Left forelimb (tissue), 1 donor: ENCODE measurements at regions not wholly inside any gene's neighbourhood (a gene's known extent, or its start where the extent isn't known, plus 50 kb on each side); places are given as distances from the start of the nearest gene placed in this dataset.
"Not testable (repeated sequence)": the region's sequence is repeated elsewhere in the genome, so short reads cannot be mapped to it uniquely, and the experiment has no call there.

Experiments
- DNase-seq: peaks from one replicate; pipeline ENCODE4 v3.0.0-alpha.2; 2018; ENCODE audit warnings: low spot score

DNA sequence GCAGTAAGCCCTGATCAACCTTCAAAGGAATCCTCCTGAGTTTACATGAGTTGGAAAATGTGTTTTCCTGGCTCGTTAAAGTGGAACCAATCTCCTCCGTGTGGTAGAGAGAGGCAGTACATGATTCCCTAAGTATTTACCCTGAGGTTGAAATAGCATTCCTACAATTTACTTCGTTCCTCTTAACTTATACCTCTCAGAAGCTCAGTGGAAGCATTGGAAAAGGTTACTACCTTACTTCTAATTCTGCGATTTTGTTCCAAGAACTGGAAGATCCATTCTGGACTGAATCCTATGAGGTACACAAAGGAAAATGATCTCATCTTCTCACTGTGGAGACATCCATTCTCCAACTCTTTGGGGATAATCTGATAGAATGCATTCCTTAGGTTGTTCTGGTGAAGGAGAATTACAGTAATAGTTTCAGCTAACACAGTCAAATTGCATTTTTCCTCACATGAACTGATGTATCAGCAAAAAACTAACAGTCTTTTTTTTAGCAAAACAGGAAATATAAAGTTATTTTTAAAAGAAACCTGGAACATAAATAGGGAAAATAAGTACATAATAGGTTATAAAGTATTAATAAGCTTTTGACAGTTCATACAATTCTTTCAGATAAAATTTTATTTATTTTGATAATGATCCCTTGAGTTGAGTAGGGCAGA is 475.6 kb downstream of the PDZRN4 start:
- DNase-seq = no peak

DNA sequence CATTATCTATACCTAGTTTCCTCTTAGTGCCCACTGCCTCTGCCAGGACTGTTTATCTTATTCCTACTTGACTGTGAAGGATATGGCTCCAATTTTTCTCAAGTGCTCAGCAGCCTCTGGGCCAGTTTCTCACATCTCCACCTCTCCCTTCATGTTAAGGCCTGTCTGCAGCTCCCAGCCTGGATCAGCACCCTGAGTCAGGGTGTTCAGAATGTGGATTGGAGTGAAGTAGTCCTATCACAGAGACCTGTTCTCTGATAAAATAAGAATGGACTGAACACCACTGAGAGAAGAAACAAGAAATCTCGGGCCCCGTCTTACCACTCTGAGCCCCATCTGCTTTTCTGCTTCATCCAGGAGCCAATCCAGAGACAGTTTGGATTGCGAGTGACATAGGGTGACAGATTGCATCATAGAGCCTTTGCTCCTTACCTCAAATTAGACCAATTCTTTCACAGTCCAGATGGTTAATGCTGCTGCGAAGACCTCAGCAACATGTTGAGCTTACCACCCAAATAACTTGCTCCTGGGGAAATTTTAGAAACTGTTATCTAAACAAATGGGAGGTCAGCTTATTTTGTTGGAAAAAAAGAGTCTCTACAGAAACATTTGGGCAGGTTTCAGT is 473.1 kb downstream of the PDZRN4 start:
- DNase-seq = no peak

DNA sequence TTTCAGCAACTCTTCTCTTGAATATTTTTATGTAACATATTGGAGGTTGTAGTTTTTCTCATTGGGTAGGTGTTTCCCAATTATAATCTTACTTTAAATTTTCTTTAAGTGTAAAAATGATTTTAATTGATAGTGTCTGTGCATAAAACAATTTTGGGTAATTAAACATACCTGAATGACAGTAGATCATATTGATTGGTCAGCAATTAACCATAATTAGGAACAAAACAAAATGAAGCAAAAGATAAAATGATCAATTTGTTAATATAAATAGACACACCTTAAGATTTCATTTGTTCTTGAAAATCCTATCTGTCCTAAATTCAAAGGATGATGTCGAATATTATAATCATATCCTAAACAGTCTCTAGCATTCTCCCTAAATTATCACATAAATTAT is 468.3 kb downstream of the PDZRN4 start:
- DNase-seq = no peak

DNA sequence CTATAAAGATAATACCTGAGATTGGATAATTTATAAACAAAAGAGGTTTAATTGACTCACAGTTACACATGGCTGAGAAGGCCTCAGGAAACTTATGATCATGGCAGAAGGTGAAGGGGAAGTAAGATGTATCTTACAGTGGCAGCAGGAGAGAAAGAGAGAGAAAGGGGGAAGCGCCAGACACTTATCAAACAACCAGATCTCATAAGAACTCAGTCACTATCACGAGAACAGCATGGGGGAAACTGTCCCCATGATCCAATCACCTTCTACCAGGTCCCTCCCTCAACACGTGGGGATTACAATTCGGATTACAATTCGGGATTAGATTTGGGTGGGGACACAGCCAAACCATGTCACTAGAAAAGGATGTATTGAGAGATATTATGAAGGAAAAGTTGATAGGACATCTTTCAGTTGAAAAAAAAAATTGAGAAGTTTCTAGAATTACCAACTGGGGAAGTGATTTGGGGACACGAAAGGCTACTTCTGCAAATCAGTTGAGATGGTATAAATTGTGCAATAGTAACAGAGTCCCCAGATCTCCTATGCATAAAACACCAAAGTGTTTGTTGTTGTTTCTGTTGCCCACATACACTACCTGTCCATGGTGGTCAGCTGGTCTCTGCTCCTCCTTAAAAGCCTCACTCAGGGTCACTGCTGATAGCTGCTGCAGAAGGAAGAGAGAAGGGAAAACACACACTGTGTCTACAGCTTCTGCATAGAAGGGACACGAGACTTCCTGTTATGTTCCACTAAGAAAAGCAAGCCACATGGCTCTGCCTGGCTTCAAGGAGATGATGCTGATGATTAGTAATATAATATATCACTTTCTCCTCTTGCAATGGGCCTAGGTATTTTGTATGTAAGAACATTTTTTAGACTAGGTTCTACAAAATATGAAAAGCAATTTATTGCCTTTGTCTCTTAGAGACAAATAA is 465.5 kb downstream of the PDZRN4 start:
- no peak for DNase-seq

DNA sequence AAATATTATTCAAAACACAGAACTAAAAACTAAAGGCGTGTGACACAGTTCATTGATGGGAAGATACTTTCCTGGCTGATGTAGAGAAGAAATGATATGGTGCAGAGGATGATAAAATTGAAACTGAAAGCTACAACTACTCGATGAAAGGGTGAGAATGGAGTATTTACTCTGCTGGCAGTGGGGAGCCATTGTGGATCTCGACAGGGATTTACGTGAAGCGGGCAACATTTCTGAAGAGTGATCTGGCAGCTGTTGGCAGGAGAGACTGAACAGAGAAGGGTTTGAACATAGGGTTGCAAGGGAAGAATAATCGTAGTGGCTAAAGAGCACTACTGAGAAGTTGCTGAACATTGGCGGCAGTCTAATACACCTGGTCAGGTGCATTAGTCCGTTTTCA is 464.9 kb downstream of the PDZRN4 start:
- no peak for DNase-seq

DNA sequence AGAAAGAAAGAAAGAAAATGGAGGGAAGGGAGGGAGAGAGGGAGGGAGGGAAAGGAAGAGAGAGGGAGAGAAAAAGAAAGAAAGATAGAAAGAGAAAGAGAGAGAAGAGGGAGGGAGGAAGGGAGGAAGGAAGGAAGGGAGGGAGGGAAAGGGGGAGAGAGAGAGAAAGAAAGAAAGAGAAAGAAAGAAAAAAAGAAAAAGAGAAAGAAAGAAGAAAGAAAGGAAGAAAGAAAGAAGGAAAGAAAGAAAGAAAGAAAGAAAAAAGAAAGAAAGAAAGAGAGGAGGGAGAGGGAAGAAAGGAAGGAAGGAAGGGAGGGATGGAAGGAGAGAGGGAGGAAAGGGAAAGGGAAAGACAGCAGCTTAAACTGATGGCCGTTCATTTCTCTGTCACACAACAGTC is 457.5 kb downstream of the PDZRN4 start:
- no peak for DNase-seq

DNA sequence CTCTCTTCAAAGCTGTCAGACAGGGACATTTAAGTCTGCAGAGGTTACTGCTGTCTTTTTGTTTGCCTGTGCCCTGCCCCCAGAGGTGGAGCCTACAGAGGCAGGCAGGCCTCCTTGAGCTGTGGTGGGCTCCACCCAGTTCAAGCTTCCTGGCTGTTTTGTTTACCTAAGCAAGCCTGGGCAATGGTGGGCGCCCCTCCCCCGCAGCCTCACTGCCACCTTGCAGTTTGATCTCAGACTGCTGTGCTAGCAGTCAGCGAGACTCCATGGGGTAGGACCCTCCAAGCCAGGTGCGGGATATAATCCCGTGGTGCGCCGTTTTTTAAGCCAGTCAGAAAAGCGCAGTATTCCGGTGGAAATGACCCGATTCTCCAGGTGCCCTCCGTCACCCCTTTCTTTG is 454.7 kb downstream of the PDZRN4 start:
- not testable (repeated sequence) for DNase-seq

GRCh38 chr12:41636653-41637052 is 448.5 kb downstream of the PDZRN4 start:
- no peak for DNase-seq

- no peak for DNase-seq
Observed at GRCh38 chr12:41635626-41636364, 447.7 kb downstream of the PDZRN4 start.

DNA sequence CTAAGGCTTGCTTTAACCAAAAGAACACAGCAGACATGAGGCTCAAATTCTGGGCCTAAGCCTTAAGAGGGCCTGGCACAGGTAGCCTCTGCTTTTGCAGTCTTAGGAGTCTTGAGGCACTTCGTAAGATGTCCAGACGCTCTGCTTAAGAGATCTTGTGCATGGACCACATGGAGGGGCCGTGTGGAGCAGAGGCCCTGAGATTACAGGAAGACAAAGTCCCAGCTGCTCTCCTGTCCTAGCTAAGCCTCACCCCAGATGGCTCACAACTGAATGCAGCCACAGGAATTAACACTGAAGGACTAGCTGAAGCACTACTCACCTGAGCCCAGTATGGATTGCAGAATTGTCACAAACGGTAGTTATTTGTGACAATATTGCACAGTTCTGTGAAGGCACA is 446.0 kb downstream of the PDZRN4 start:
- no peak for DNase-seq

DNA sequence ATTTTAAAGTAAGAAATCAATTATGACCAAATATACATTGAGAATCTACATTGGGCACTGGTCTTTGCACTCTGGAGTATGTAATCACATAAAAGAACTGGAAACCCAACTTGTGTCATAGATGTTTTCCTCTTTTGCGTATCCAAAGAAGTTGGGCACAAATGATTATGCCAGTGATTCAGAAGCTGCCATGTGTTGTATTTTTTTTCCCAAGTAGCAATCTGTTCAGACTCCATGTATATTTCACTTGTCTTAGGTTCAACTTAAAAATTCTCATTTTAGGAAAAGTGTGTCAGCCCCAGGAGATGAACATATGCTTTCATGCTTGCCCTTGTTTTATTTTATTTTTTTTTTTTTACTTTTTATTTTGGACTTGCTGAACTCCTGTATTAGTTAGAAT is 441.5 kb downstream of the PDZRN4 start:
- DNase-seq = no peak

DNA sequence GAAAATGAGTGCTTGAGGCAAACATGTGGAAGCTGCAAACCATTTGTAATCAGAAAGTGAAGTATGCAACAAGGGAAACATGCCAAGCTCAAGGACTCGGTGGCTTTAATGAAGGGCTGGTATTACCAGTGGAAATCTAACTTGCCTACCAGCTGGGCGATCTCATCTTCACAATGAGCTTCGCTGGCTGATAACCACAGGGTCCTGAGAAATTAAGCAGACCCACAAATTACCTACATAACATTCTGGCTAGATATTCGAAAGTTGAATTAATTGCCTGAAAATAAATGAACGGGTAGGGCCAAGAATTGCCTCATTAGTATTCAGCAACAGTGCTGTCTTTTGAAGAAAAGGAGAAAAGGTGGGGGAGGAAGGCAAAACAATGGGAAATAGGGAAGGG is 439.4 kb downstream of the PDZRN4 start:
- DNase-seq = no peak

DNA sequence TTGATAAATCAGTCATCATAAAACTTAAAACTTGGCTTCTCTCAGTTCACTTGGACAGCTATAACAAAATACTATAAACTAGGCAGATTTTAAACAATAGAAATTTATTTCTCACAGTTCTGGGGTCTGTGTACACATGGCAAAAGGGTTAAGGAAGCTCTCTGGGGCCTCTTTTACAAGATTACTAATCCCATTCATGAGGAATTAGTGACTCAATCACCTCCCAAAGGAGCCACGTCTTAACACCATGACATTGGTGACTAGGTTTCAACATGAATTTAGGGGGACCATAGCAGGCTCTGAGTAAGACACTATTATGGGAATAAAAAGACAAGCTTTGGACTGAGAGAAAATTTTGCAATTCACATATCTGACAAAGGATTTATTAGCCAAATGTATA is 436.5 kb downstream of the PDZRN4 start:
- no peak for DNase-seq
